ENCODE measurements at regions not wholly inside any gene's neighbourhood (a gene's known extent, or its start where the extent isn't known, plus 50 kb on each side); places are given as distances from the start of the nearest gene placed in this dataset.
A peak's percentile ranks its signal among the peaks of the same experiment; 100 is the strongest.

GRCh38 chr21:35254006-35254764 is 205.1 kb upstream of the RUNX1 start:
- DNase-seq (ENCODE audit: low spot score in 2 of 2): no peak
- H3K27me3 Mint-ChIP-seq: peaks cover 3% of the 10 kb centered on the region
- peaks cover 3% of the 10 kb centered on the region for H3K36me3 Mint-ChIP-seq
- H3K4me1 Mint-ChIP-seq: no peaks in the 10 kb centered on the region
- no peak overlapping the region for H3K27ac Mint-ChIP-seq
- no peak overlapping the region for H3K4me3 Mint-ChIP-seq
- no peak for ATAC-seq (ENCODE audit: low read depth)
- peaks cover 4% of the 10 kb centered on the region for H3K9me3 Mint-ChIP-seq

- H3K4me3 Mint-ChIP-seq: no peak overlapping the region
- no peaks in the 10 kb centered on the region for H3K27me3 Mint-ChIP-seq
- H3K9me3 Mint-ChIP-seq: peaks cover 6% of the 10 kb centered on the region
- no peak for DNase-seq (ENCODE audit: low spot score in 2 of 2)
- H3K36me3 Mint-ChIP-seq: peaks cover 5% of the 10 kb centered on the region
- no peak for ATAC-seq (ENCODE audit: low read depth)
- no peaks in the 10 kb centered on the region for H3K4me1 Mint-ChIP-seq
- no peak overlapping the region for H3K27ac Mint-ChIP-seq
These were observed 203.7 kb upstream of the RUNX1 start for GRCh38 chr21:35252831-35253230.

DNA sequence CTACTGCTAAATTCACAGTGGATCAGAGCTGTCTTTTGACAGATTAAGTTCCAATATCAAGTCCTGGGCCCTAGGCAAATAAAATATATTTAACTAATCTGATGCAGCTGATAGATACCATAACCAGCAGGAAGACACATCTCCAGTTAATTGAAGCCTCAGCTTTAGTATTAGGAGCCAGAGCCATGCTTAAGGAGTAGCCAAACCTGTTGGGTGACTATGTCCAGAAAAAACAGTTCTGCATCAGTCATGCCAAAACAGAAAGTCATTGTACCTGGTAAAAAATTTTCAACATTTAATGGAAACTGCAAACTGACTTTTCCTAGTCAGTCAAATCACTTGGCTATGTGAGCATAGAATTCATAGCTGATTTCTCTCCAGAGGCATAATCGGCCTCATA is 200.5 kb upstream of the RUNX1 start:
- Mint-ChIP-seq H3K4me3 (no peak overlapping the region), H3K4me1 (no peaks in the 10 kb centered on the region), H3K9me3 (peaks cover 6% of the 10 kb centered on the region), H3K27ac (no peak overlapping the region), H3K36me3 (peaks cover 5% of the 10 kb centered on the region), H3K27me3 (peaks cover 5% of the 10 kb centered on the region)
- no peak for DNase-seq (ENCODE audit: low spot score in 2 of 2)
- no peak for ATAC-seq (ENCODE audit: low read depth)

- Mint-ChIP-seq H3K36me3 (peaks cover 5% of the 10 kb centered on the region), H3K27ac (no peak overlapping the region), H3K27me3 (peaks cover 7% of the 10 kb centered on the region), H3K9me3 (peaks cover 6% of the 10 kb centered on the region), H3K4me1 (no peaks in the 10 kb centered on the region), H3K4me3 (no peak overlapping the region)
- DNase-seq (ENCODE audit: low spot score in 2 of 2) (no peak), ATAC-seq (ENCODE audit: low read depth) (no peak)
These were observed 196.8 kb upstream of the RUNX1 start for GRCh38 chr21:35245879-35246278.

- no peak overlapping the region for H3K27ac Mint-ChIP-seq
These were observed 195.4 kb upstream of the RUNX1 start for GRCh38 chr21:35244514-35244913.

DNA sequence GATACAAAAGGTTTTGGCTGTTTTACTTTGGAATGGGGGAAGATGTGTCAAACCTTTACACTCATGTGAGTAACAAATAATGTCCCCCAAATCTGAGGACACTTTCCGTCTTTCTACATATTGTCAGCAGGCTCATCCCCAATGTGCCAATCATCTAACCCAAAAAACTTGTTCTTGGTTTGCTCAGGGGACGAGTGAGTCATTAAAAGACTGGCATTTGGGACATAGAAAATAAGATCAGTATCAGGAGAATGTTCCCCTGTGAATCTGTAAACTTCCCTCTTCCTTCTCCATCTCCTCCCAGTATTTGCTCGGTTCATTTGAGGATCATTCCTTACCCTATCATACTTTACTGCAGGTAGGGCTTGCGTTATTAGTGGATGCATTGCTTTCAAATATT is 194.1 kb upstream of the RUNX1 start:
- Mint-ChIP-seq H3K36me3 (peaks cover 3% of the 10 kb centered on the region), H3K27me3 (peaks cover 12% of the 10 kb centered on the region), H3K4me3 (no peak overlapping the region), H3K9me3 (peaks cover 2% of the 10 kb centered on the region), H3K4me1 (no peaks in the 10 kb centered on the region), H3K27ac (no peak overlapping the region)
- ATAC-seq (ENCODE audit: low read depth): no peak
- DNase-seq (ENCODE audit: low spot score in 2 of 2): no peak

More at GRCh38 chr21:35244514-35244913, 195.4 kb upstream of the RUNX1 start:
- H3K27me3 Mint-ChIP-seq: peaks cover 9% of the 10 kb centered on the region
- no peak for DNase-seq (ENCODE audit: low spot score in 2 of 2)
- H3K4me3 Mint-ChIP-seq: no peak overlapping the region
- H3K36me3 Mint-ChIP-seq: peaks cover 2% of the 10 kb centered on the region
- peaks cover 3% of the 10 kb centered on the region for H3K9me3 Mint-ChIP-seq
- H3K4me1 Mint-ChIP-seq: no peaks in the 10 kb centered on the region
- ATAC-seq (ENCODE audit: low read depth): no peak

DNA sequence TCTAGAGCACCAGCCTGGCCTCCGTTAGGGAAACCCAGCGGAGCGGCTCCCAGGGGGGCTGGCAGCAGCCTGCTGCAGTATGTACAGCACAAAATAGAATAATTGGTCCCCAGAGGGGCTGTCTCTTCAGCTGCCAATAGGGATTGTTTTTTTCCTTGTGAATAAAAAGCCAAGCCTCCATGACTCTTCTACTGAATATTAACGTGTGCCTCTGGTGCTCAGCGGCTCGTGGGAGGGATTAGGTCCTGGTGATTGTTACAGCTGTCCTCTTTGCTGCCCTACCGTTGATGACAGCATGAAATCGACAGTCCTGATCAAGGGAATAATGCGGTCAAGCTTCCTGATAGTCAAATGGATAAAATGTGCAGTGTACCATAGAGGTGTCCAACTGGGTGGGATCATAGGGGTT is 190.7 kb upstream of the RUNX1 start:
- Mint-ChIP-seq H3K27ac (no peak overlapping the region), H3K4me3 (no peak overlapping the region), H3K4me1 (peaks cover 6% of the 10 kb centered on the region), H3K36me3 (peaks cover 11% of the 10 kb centered on the region), H3K9me3 (peaks cover 19% of the 10 kb centered on the region), H3K27me3 (peaks cover 13% of the 10 kb centered on the region)
- ATAC-seq (ENCODE audit: low read depth) (no peak), DNase-seq (ENCODE audit: low spot score in 2 of 2) (no peak)

DNA sequence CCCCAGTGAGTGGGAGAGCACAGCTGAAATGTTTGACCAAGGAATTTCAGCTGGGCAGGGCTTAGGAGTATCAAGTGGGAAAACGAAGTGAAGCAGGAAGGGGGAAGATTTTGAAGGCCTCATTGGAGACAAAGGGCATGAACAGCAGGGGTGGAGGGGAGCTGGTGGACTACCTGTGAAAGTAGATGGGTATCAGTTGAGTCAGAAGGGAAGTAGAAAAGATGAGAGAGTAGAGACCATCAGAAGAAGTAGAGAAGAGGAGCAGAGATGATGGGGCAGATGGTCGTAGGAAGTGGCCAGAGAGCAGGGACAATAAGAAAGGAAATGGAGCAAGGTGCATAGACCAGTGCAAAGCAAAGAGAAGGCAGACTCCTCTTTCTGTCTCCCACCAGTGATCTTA is 189.0 kb upstream of the RUNX1 start:
- DNase-seq (ENCODE audit: low spot score in 2 of 2): no peak
- Mint-ChIP-seq H3K4me1 (peaks cover 13% of the 10 kb centered on the region), H3K36me3 (peaks cover 11% of the 10 kb centered on the region), H3K4me3 (no peak overlapping the region), H3K27me3 (peaks cover 13% of the 10 kb centered on the region), H3K9me3 (peaks cover 19% of the 10 kb centered on the region), H3K27ac (no peak overlapping the region)
- no peak for ATAC-seq (ENCODE audit: low read depth)

- Mint-ChIP-seq H3K4me1 (peaks cover 13% of the 10 kb centered on the region), H3K27me3 (peaks cover 13% of the 10 kb centered on the region), H3K9me3 (peaks cover 19% of the 10 kb centered on the region), H3K36me3 (peaks cover 11% of the 10 kb centered on the region), H3K4me3 (no peak overlapping the region), H3K27ac (no peak overlapping the region)
- no peak for DNase-seq (ENCODE audit: low spot score in 2 of 2)
- ATAC-seq (ENCODE audit: low read depth): no peak
These were observed 188.2 kb upstream of the RUNX1 start for GRCh38 chr21:35237287-35237686.

DNA sequence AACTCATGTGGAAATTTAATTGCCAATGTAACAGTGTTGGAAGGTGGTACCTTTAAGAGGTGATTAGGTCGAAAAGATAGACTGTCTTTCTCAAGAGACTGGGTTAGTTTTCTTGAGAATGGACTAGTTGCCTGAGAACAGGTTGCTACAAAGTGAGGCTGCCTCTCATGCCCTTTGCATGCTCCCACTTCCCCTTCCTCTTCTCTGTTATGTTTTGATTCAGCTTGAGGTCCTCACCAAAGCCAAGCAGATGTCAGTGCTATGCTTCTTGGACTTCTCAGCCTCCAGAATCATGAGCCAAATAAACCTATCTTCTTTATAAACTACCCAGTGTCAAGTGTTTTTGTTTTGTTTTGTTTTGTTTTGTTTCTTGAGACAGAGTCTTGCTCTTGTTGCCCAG is 187.0 kb upstream of the RUNX1 start:
- DNase-seq (ENCODE audit: low spot score in 2 of 2): no peak
- ATAC-seq (ENCODE audit: low read depth): peak; percentile 82
- Mint-ChIP-seq H3K4me1 (peaks cover 13% of the 10 kb centered on the region), H3K36me3 (peaks cover 11% of the 10 kb centered on the region), H3K4me3 (no peak overlapping the region), H3K27me3 (peaks cover 12% of the 10 kb centered on the region), H3K9me3 (peaks cover 19% of the 10 kb centered on the region), H3K27ac (no peak overlapping the region)

GRCh38 chr21:35234725-35235124 is 185.6 kb upstream of the RUNX1 start:
- Mint-ChIP-seq H3K9me3 (peaks cover 19% of the 10 kb centered on the region), H3K27me3 (peaks cover 11% of the 10 kb centered on the region), H3K36me3 (peaks cover 11% of the 10 kb centered on the region), H3K4me3 (no peak overlapping the region), H3K4me1 (peaks cover 13% of the 10 kb centered on the region), H3K27ac (no peak overlapping the region)
- DNase-seq (ENCODE audit: low spot score in 2 of 2): no peak
- peak; percentile 53 for ATAC-seq (ENCODE audit: low read depth)

DNA sequence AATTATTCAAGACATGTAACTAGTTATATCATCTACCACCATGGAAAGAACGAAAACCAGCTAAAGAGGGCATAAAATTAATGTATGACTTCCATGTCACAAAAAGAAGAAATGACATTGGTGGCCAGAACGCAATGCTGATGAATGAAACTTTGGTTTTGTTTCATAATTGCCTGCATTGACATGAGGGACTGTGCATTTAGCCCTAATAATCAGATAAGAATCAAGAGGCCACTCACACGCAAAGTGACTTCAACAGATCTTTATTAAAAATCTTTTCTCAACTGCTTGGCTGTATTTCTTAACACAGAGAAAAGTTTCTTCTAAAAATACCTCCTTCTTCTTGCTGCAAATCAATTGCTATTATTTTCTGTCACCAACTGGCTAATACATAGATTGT is 184.7 kb upstream of the RUNX1 start:
- Mint-ChIP-seq H3K36me3 (peaks cover 9% of the 10 kb centered on the region), H3K27me3 (peaks cover 10% of the 10 kb centered on the region), H3K9me3 (peaks cover 17% of the 10 kb centered on the region), H3K4me1 (peaks cover 13% of the 10 kb centered on the region), H3K4me3 (no peak overlapping the region), H3K27ac (no peak overlapping the region)
- DNase-seq (ENCODE audit: low spot score in 2 of 2) (no peak), ATAC-seq (ENCODE audit: low read depth) (no peak)

DNA sequence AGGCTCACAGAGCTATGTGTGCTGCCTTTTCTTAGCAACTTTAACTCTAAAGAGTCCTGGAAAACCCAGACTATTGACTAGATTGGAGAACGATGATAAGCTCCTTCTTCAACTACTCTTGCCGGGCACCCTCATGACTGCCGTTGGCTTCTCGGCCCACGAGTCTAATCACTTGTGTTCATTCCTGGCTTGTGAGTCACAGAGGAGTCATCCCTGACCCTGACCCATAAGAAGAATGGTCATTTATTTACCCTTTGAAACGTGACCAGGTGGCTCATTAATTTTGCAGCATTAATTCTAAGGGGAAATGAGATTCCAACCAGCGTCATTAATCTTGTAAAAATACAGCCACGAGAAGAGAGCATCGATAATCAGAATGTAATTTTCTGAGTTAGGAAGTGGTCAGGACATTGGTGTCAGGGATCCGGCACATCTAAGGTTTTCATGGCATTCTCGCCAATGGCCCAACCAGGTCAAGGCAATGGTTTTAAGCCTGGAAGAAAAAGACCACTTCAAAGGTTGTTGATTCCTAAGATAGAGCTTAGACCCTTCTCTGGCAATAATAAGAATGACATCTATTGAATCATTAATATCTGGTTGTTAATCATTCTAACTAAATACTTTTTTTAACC is 183.6 kb upstream of the RUNX1 start:
- H3K36me3 Mint-ChIP-seq: peaks cover 4% of the 10 kb centered on the region
- H3K27ac Mint-ChIP-seq: no peak overlapping the region
- peaks cover 5% of the 10 kb centered on the region for H3K27me3 Mint-ChIP-seq
- no peak overlapping the region for H3K4me3 Mint-ChIP-seq
- H3K9me3 Mint-ChIP-seq: peaks cover 12% of the 10 kb centered on the region
- DNase-seq (ENCODE audit: low spot score in 2 of 2) (no peak), ATAC-seq (ENCODE audit: low read depth) (no peak)
- peaks cover 19% of the 10 kb centered on the region for H3K4me1 Mint-ChIP-seq

GRCh38 chr21:35231090-35231489 is 182.0 kb upstream of the RUNX1 start:
- ATAC-seq (ENCODE audit: low read depth) (no peak), DNase-seq (ENCODE audit: low spot score in 2 of 2) (no peak)
- peaks cover 1% of the 10 kb centered on the region for H3K36me3 Mint-ChIP-seq
- H3K27me3 Mint-ChIP-seq: peaks cover 3% of the 10 kb centered on the region
- no peak overlapping the region for H3K4me3 Mint-ChIP-seq
- peaks cover 26% of the 10 kb centered on the region for H3K4me1 Mint-ChIP-seq
- no peak overlapping the region for H3K27ac Mint-ChIP-seq
- H3K9me3 Mint-ChIP-seq: peaks cover 2% of the 10 kb centered on the region

DNA sequence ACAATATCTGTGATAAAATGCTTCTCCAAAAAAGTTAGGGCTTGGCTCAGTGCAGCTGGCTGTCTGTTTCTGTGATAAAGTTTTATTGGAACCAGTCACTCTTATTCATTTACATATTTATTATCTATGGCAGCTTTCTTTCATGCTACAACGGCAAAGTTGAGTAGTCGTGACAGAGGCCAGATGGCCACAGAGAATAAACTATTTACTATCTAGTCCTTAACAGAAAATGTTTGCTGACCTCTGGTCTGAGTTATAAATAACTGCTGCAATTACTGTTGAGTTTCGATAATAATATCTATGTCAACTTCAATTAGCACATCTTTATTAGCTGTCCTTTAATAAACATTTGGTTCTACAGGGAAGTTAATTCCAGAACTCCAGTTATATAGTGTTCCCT is 180.2 kb upstream of the RUNX1 start:
- peaks cover 3% of the 10 kb centered on the region for H3K27me3 Mint-ChIP-seq
- DNase-seq (ENCODE audit: low spot score in 2 of 2) (no peak), ATAC-seq (ENCODE audit: low read depth) (no peak)
- H3K27ac Mint-ChIP-seq: no peak overlapping the region
- H3K4me1 Mint-ChIP-seq: peaks cover 18% of the 10 kb centered on the region
- no peak overlapping the region for H3K4me3 Mint-ChIP-seq
- H3K9me3 Mint-ChIP-seq: no peaks in the 10 kb centered on the region
- no peaks in the 10 kb centered on the region for H3K36me3 Mint-ChIP-seq

All from memory B cell (primary cell).